KMS-11 (cell line): ENCODE measurements at regions not wholly inside any gene's neighbourhood (a gene's known extent, or its start where the extent isn't known, plus 50 kb on each side); places are given as distances from the start of the nearest gene placed in this dataset.

Source experiments
- H2AFZ ChIP-seq: fragments of 200-600 bp; sonication (generic); 2 replicates; pipeline ENCODE4 v1.6.1; 2016; ENCODE audit warnings: antibody characterized with exemption, mixed run types, low read depth
- H3K27ac ChIP-seq: fragments of 200-600 bp; sonication (generic); 2 replicates; pipeline ENCODE4 v1.6.1; 2016; ENCODE audit warnings: mild to moderate bottlenecking, mixed run types
- H3K27me3 ChIP-seq: fragments of 200-600 bp; sonication (generic); 2 replicates; pipeline ENCODE4 v1.6.1; 2017; ENCODE audit warnings: mild to moderate bottlenecking, low read depth, mixed run types, moderate library complexity; ENCODE audit not compliant: insufficient read depth
- H3K36me3 ChIP-seq: fragments of 200-600 bp; sonication (generic); 2 replicates; pipeline ENCODE4 v1.6.1; 2017; ENCODE audit warnings: mild to moderate bottlenecking, mixed run types; ENCODE audit not compliant: insufficient read depth
- H3K4me1 ChIP-seq: fragments of 200-600 bp; sonication (generic); 2 replicates; pipeline ENCODE4 v1.6.1; 2016; ENCODE audit warnings: mild to moderate bottlenecking, low read depth, mixed run types; ENCODE audit not compliant: poor library complexity, severe bottlenecking
- H3K4me2 ChIP-seq: fragments of 200-600 bp; sonication (generic); 2 replicates; pipeline ENCODE4 v1.7.0; 2016; ENCODE audit warnings: mild to moderate bottlenecking, mixed run types
- H3K4me3 ChIP-seq: fragments of 200-600 bp; sonication (generic); IDR thresholded peaks from 2 replicates; pipeline ENCODE4 v1.6.1; 2017; ENCODE audit warnings: low read depth, low read length, mixed read lengths; ENCODE audit not compliant: insufficient read depth
- H3K79me2 ChIP-seq: fragments of 200-600 bp; sonication (generic); 2 replicates; pipeline ENCODE4 v1.6.1; 2016; ENCODE audit warnings: low read depth, mixed run types; ENCODE audit not compliant: insufficient read depth
- H3K9ac ChIP-seq: fragments of 200-600 bp; sonication (generic); 2 replicates; pipeline ENCODE4 v1.6.1; 2016; ENCODE audit warnings: mild to moderate bottlenecking, mixed run types
- H4K20me1 ChIP-seq: fragments of 200-600 bp; sonication (generic); 2 replicates; pipeline ENCODE4 v1.6.1; 2016; ENCODE audit warnings: mild to moderate bottlenecking, mixed run types; ENCODE audit not compliant: insufficient read depth
- CTCF ChIP-seq: fragments of 200-600 bp; sonication (generic); conservative IDR thresholded peaks from 2 replicates; pipeline ENCODE4 v1.6.1; 2017; ENCODE audit warnings: low read depth, mild to moderate bottlenecking, antibody characterized with exemption, low read length, moderate library complexity, mixed read lengths

- Histone ChIP-seq H3K27me3 (no peaks in the 10 kb centered on the region), H3K9ac (no peak overlapping the region), H3K4me1 (no peaks in the 10 kb centered on the region), H3K36me3 (no peaks in the 10 kb centered on the region), H2AFZ (no peak overlapping the region), H4K20me1 (no peaks in the 10 kb centered on the region), H3K79me2 (no peaks in the 10 kb centered on the region), H3K4me3 (no peak overlapping the region), H3K4me2 (no peak overlapping the region), H3K27ac (no peak overlapping the region)
- no peak for TF ChIP-seq CTCF
Measured at GRCh38 chr16:63530208-63530607, 1494.0 kb upstream of the CDH8 start.

- H3K36me3 ChIP-seq, result no peaks in the 10 kb centered on the region
- no peak overlapping the region for H3K27ac ChIP-seq
- no peaks in the 10 kb centered on the region for H4K20me1 ChIP-seq
- no peak overlapping the region for H3K4me2 ChIP-seq
- no peak overlapping the region for H2AFZ ChIP-seq
- no peak for TF ChIP-seq CTCF
- no peak overlapping the region for H3K4me3 ChIP-seq
- no peak overlapping the region for H3K9ac ChIP-seq
- no peaks in the 10 kb centered on the region for H3K27me3 ChIP-seq
- H3K4me1 ChIP-seq, result no peaks in the 10 kb centered on the region
- no peaks in the 10 kb centered on the region for H3K79me2 ChIP-seq
Measured at GRCh38 chr16:63527404-63527803, 1491.2 kb upstream of the CDH8 start.

GRCh38 chr16:63516394-63516793 is 1480.2 kb upstream of the CDH8 start:
- Histone ChIP-seq H3K4me1 (no peaks in the 10 kb centered on the region), H3K79me2 (no peaks in the 10 kb centered on the region), H3K36me3 (no peaks in the 10 kb centered on the region), H3K27ac (no peak overlapping the region), H2AFZ (no peak overlapping the region), H3K4me3 (no peak overlapping the region), H3K9ac (no peak overlapping the region), H4K20me1 (no peaks in the 10 kb centered on the region), H3K27me3 (no peaks in the 10 kb centered on the region), H3K4me2 (no peak overlapping the region)
- TF ChIP-seq CTCF, result no peak

- Histone ChIP-seq H3K4me1 (no peaks in the 10 kb centered on the region), H3K4me2 (no peak overlapping the region), H2AFZ (no peak overlapping the region), H3K79me2 (no peaks in the 10 kb centered on the region), H3K27ac (no peak overlapping the region), H3K4me3 (no peak overlapping the region), H3K9ac (no peak overlapping the region), H3K27me3 (no peaks in the 10 kb centered on the region), H3K36me3 (no peaks in the 10 kb centered on the region), H4K20me1 (no peaks in the 10 kb centered on the region)
- TF ChIP-seq CTCF, result no peak
Measured at GRCh38 chr16:63512910-63513309, 1476.7 kb upstream of the CDH8 start.

GRCh38 chr16:63497408-63497807 is 1461.2 kb upstream of the CDH8 start:
- Histone ChIP-seq H4K20me1 (no peaks in the 10 kb centered on the region), H3K9ac (no peak overlapping the region), H3K27ac (no peak overlapping the region), H3K4me2 (no peak overlapping the region), H3K36me3 (no peaks in the 10 kb centered on the region), H3K27me3 (no peaks in the 10 kb centered on the region), H3K79me2 (no peaks in the 10 kb centered on the region), H3K4me1 (no peaks in the 10 kb centered on the region), H3K4me3 (no peak overlapping the region), H2AFZ (no peak overlapping the region)
- no peak for TF ChIP-seq CTCF
